ENCODE measurements at regions not wholly inside any gene's neighbourhood (a gene's known extent, or its start where the extent isn't known, plus 50 kb on each side); places are given as distances from the start of the nearest gene placed in this dataset.

DNA sequence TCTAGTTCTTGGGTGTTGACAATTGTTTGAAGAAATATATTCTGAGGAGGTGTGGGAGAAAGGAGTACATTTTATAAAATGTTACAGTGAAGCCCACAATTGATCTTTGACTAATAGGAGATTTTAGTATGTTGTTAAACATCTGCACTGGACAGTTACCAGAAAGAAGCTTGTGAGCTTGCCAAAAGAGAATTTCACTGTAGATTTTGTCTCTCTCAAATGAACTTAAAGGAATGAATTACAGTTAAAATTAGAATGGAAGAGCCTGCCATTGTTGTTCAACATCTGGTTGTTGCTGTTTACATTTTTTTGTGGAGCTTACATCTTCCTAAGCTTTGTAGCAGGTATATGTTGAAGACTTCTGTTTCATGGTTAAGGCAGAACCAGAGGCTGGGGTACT, 620.5 kb upstream of the CCDC179 start:
- TF ChIP-seq, protein P1, sequence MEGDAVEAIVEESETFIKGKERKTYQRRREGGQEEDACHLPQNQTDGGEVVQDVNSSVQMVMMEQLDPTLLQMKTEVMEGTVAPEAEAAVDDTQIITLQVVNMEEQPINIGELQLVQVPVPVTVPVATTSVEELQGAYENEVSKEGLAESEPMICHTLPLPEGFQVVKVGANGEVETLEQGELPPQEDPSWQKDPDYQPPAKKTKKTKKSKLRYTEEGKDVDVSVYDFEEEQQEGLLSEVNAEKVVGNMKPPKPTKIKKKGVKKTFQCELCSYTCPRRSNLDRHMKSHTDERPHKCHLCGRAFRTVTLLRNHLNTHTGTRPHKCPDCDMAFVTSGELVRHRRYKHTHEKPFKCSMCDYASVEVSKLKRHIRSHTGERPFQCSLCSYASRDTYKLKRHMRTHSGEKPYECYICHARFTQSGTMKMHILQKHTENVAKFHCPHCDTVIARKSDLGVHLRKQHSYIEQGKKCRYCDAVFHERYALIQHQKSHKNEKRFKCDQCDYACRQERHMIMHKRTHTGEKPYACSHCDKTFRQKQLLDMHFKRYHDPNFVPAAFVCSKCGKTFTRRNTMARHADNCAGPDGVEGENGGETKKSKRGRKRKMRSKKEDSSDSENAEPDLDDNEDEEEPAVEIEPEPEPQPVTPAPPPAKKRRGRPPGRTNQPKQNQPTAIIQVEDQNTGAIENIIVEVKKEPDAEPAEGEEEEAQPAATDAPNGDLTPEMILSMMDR (IDR thresholded peaks at IDR 0.05), result no peak
- no peak for TF ChIP-seq POLR2A (IDR thresholded peaks at IDR 0.05)
